ENCODE measurements at regions not wholly inside any gene's neighbourhood (a gene's known extent, or its start where the extent isn't known, plus 50 kb on each side); places are given as distances from the start of the nearest gene placed in this dataset.

DNA sequence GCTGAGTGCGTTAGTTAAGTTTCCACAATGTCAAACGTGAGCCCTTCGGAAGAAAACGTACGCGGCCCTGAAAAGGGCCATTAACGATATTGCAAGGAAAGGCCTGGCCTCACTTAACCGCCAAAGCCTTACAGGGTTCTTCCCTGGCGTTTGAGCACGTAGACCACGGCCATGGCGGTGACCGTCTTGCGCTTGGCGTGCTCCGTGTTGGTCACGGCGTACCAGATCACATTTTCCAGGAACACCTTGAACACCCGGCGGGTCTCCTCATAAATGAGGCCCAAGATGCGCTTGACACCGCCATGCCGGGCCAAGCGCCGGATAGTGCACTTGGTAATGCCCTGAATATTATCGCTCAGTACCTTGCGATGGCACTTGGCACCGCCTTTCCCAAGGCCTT, 118.4 kb upstream of the BTN3A2 start:
- Histone ChIP-seq H2BK120ac (ENCODE audit: low read depth, low read length) (no peak overlapping the region), H4K8ac (ENCODE audit: low read depth, low read length) (peak overlapping the region; percentile 43), H3K79me1 (ENCODE audit: low read depth, low read length) (peaks cover 2% of the 10 kb centered on the region), H2BK5ac (ENCODE audit: low read length) (no peak overlapping the region), H2BK12ac (ENCODE audit: low read length) (no peak overlapping the region), H2BK15ac (ENCODE audit: low read length) (peak overlapping the region; percentile 6), H3K27me3 (ENCODE audit: control insufficient read depth in 3 of 3, insufficient read depth in 3 of 3, low read depth in 1 of 3, low read length in 3 of 3) (no peaks in the 10 kb centered on the region), H3K23ac (ENCODE audit: low read depth, low read length, poor library complexity) (no peak overlapping the region), H3K4me2 (ENCODE audit: insufficient read depth, low read length, poor library complexity, severe bottlenecking) (no peak overlapping the region), H3K4me1 (ENCODE audit: control insufficient read depth in 2 of 2, insufficient read depth in 1 of 2, low read depth in 1 of 2, low read length in 2 of 2) (peaks cover 2 to 5% of the 10 kb centered on the region in 2 donors), H3K4ac (ENCODE audit: low read length) (no peak overlapping the region), H3K36me3 (replicated peaks in 1 of 2; ENCODE audit: control insufficient read depth in 2 of 2, insufficient read depth in 2 of 2, low read length in 2 of 2) (no peaks in the 10 kb centered on the region), H3K4me3 (ENCODE audit: low read length in 2 of 2) (no peak overlapping the region), H3K18ac (ENCODE audit: low read length) (no peak overlapping the region), H2AK5ac (ENCODE audit: low read depth, low read length) (peak overlapping the region; percentile 8), H3K9ac (ENCODE audit: low read depth, low read length, poor library complexity) (no peak overlapping the region), H3K14ac (ENCODE audit: low read length) (no peak overlapping the region), H4K91ac (ENCODE audit: low read depth, low read length, poor library complexity) (no peak overlapping the region), H2AFZ (ENCODE audit: low read length) (no peak overlapping the region), H3K27ac (replicated peaks; ENCODE audit: low read length) (no peak overlapping the region), H3K9me3 (replicated peaks in 1 of 2; ENCODE audit: control insufficient read depth in 2 of 2, insufficient read depth in 1 of 2, low read depth in 1 of 2, low read length in 2 of 2) (no peaks in the 10 kb centered on the region)
- no peak for DNase-seq (ENCODE audit: low spot score)
- WGBS, 2 donors (ENCODE audit: extremely low coverage in 2 of 2, insufficient read length in 2 of 2, insufficient replicate concordance in 1 of 2), result no CpG with 5 or more reads among the region's 28 CpGs

DNA sequence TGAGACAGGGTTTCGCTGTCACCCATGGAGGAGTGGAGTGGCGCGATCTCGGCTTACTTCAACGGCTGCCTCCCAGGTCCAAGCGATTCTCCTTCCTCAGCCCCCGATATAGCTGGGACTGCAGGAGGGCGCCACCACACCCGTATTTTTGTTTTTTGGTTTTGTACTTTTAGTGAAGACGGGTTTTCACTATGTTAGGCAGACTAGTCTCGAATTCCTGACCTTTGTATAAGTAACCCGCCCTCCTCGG, 115.4 kb upstream of the BTN3A2 start:
- no peak overlapping the region for H2BK15ac ChIP-seq (ENCODE audit: low read length)
- H3K18ac ChIP-seq (ENCODE audit: low read length), result peak overlapping the region; percentile 82
- H3K14ac ChIP-seq (ENCODE audit: low read length), result no peak overlapping the region
- H3K27me3 ChIP-seq (ENCODE audit: control insufficient read depth in 3 of 3, insufficient read depth in 3 of 3, low read depth in 1 of 3, low read length in 3 of 3), result no peaks in the 10 kb centered on the region
- peak overlapping the region; percentile 61 for H3K9ac ChIP-seq (ENCODE audit: low read depth, low read length, poor library complexity)
- no peak overlapping the region for H2BK5ac ChIP-seq (ENCODE audit: low read length)
- WGBS, 2 donors (ENCODE audit: extremely low coverage in 2 of 2, insufficient read length in 2 of 2, insufficient replicate concordance in 1 of 2), result no CpG with 5 or more reads among the region's 13 CpGs
- no peak overlapping the region for H4K91ac ChIP-seq (ENCODE audit: low read depth, low read length, poor library complexity)
- no peak overlapping the region for H3K4ac ChIP-seq (ENCODE audit: low read length)
- peak overlapping the region; percentile 69 for H2AFZ ChIP-seq (ENCODE audit: low read length)
- DNase-seq (ENCODE audit: low spot score), result no peak
- H3K4me1 ChIP-seq (ENCODE audit: control insufficient read depth in 2 of 2, insufficient read depth in 1 of 2, low read depth in 1 of 2, low read length in 2 of 2), result peaks cover 2 to 5% of the 10 kb centered on the region in 2 donors
- peak overlapping the region; percentile 83 to 87 for H3K4me3 ChIP-seq (ENCODE audit: low read length in 2 of 2)
- peak overlapping the region; percentile 84 for H3K4me2 ChIP-seq (ENCODE audit: insufficient read depth, low read length, poor library complexity, severe bottlenecking)
- no peak overlapping the region for H2AK5ac ChIP-seq (ENCODE audit: low read depth, low read length)
- no peak overlapping the region for H3K23ac ChIP-seq (ENCODE audit: low read depth, low read length, poor library complexity)
- H3K9me3 ChIP-seq (replicated peaks in 1 of 2; ENCODE audit: control insufficient read depth in 2 of 2, insufficient read depth in 1 of 2, low read depth in 1 of 2, low read length in 2 of 2), result no peaks in the 10 kb centered on the region
- H3K36me3 ChIP-seq (replicated peaks in 1 of 2; ENCODE audit: control insufficient read depth in 2 of 2, insufficient read depth in 2 of 2, low read length in 2 of 2), result no peaks in the 10 kb centered on the region
- no peak overlapping the region for H4K8ac ChIP-seq (ENCODE audit: low read depth, low read length)
- H2BK120ac ChIP-seq (ENCODE audit: low read depth, low read length), result no peak overlapping the region
- peak overlapping the region; percentile 65 for H2BK12ac ChIP-seq (ENCODE audit: low read length)
- peak overlapping the region; percentile 95 for H3K27ac ChIP-seq (replicated peaks; ENCODE audit: low read length)
- peaks cover 4% of the 10 kb centered on the region for H3K79me1 ChIP-seq (ENCODE audit: low read depth, low read length)

DNA sequence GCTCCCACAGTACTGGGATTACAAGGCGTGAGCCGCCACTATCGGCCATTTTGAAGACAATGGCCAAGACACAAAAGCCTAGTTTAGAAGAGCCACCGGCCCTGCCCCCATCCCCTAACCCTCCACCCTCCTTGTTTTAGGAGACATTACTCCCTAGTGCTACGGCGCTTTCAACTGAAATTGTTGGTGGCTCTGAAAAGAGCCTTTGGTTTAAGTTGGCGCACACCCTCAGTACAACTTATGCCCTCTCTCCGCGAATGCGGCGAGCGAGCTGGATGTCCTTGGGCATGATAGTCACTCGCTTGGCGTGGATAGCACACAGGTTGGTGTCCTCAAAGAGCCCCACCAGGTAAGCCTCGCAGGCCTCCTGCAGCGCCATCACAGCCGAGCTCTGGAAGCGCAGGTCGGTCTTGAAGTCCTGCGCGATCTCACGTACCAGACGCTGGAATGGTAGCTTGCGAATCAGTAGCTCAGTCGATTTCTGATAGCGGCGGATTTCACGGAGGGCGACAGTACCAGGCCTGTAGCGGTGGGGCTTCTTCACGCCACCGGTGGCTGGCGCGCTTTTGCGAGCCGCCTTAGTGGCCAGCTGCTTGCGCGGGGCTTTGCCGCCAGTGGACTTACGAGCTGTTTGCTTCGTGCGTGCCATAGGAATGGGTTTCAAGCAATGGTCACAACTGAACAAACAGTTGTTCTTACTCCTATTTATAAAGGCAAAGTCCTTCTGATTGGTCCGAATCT, 114.9 kb upstream of the BTN3A2 start:
- peak overlapping the region; percentile 66 for H4K8ac ChIP-seq (ENCODE audit: low read depth, low read length)
- H3K23ac ChIP-seq (ENCODE audit: low read depth, low read length, poor library complexity), result peak overlapping the region; percentile 100
- no peak overlapping the region for H2BK15ac ChIP-seq (ENCODE audit: low read length)
- H3K27ac ChIP-seq (replicated peaks; ENCODE audit: low read length), result peak overlapping the region; percentile 95
- no peak overlapping the region for H4K91ac ChIP-seq (ENCODE audit: low read depth, low read length, poor library complexity)
- WGBS, 2 donors (ENCODE audit: extremely low coverage in 2 of 2, insufficient read length in 2 of 2, insufficient replicate concordance in 1 of 2), result no CpG with 5 or more reads among the region's 43 CpGs
- H3K4me1 ChIP-seq (ENCODE audit: control insufficient read depth in 2 of 2, insufficient read depth in 1 of 2, low read depth in 1 of 2, low read length in 2 of 2), result peaks cover 2 to 5% of the 10 kb centered on the region in 2 donors
- peak; percentile 73 for DNase-seq (ENCODE audit: low spot score)
- H3K4ac ChIP-seq (ENCODE audit: low read length), result no peak overlapping the region
- H2BK120ac ChIP-seq (ENCODE audit: low read depth, low read length), result no peak overlapping the region
- no peak overlapping the region for H2BK12ac ChIP-seq (ENCODE audit: low read length)
- H3K4me3 ChIP-seq (ENCODE audit: low read length in 2 of 2), result peak overlapping the region; percentile 83 to 87
- no peaks in the 10 kb centered on the region for H3K9me3 ChIP-seq (replicated peaks in 1 of 2; ENCODE audit: control insufficient read depth in 2 of 2, insufficient read depth in 1 of 2, low read depth in 1 of 2, low read length in 2 of 2)
- H3K36me3 ChIP-seq (replicated peaks in 1 of 2; ENCODE audit: control insufficient read depth in 2 of 2, insufficient read depth in 2 of 2, low read length in 2 of 2), result no peaks in the 10 kb centered on the region
- peak overlapping the region; percentile 96 for H3K14ac ChIP-seq (ENCODE audit: low read length)
- peaks cover 4% of the 10 kb centered on the region for H3K79me1 ChIP-seq (ENCODE audit: low read depth, low read length)
- H2BK5ac ChIP-seq (ENCODE audit: low read length), result peak overlapping the region; percentile 98
- H3K4me2 ChIP-seq (ENCODE audit: insufficient read depth, low read length, poor library complexity, severe bottlenecking), result peak overlapping the region; percentile 84
- peak overlapping the region; percentile 97 for H3K18ac ChIP-seq (ENCODE audit: low read length)
- peak overlapping the region; percentile 69 for H2AFZ ChIP-seq (ENCODE audit: low read length)
- peak overlapping the region; percentile 98 for H3K9ac ChIP-seq (ENCODE audit: low read depth, low read length, poor library complexity)
- no peaks in the 10 kb centered on the region for H3K27me3 ChIP-seq (ENCODE audit: control insufficient read depth in 3 of 3, insufficient read depth in 3 of 3, low read depth in 1 of 3, low read length in 3 of 3)
- H2AK5ac ChIP-seq (ENCODE audit: low read depth, low read length), result peak overlapping the region; percentile 42

DNA sequence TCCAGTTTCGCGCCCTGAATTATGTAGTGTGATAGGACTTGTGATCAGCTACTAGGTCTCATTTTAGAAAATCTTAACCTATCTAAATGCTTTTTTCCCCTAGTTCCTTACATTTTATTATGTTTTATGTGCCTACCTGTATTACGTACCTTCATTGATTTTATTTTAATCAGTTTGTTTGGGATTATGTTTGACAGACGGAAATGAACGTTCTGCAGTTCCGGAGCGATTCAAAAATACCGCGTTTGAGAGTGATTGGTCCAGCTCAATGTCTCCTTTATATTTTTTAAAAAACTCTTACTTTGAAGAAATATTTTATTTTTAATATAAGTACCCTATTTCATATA, 114.3 kb upstream of the BTN3A2 start:
- H3K23ac ChIP-seq (ENCODE audit: low read depth, low read length, poor library complexity), result no peak overlapping the region
- H2BK5ac ChIP-seq (ENCODE audit: low read length), result no peak overlapping the region
- H3K9me3 ChIP-seq (replicated peaks in 1 of 2; ENCODE audit: control insufficient read depth in 2 of 2, insufficient read depth in 1 of 2, low read depth in 1 of 2, low read length in 2 of 2), result no peaks in the 10 kb centered on the region
- WGBS, 2 donors (ENCODE audit: extremely low coverage in 2 of 2, insufficient read length in 2 of 2, insufficient replicate concordance in 1 of 2), result no CpG with 5 or more reads among the region's 9 CpGs
- H3K4me3 ChIP-seq (ENCODE audit: low read length in 2 of 2), result peak overlapping the region; percentile 83 to 87
- H3K9ac ChIP-seq (ENCODE audit: low read depth, low read length, poor library complexity), result no peak overlapping the region
- no peak overlapping the region for H2BK12ac ChIP-seq (ENCODE audit: low read length)
- H3K14ac ChIP-seq (ENCODE audit: low read length), result no peak overlapping the region
- H4K8ac ChIP-seq (ENCODE audit: low read depth, low read length), result no peak overlapping the region
- H2BK120ac ChIP-seq (ENCODE audit: low read depth, low read length), result no peak overlapping the region
- no peak overlapping the region for H2AK5ac ChIP-seq (ENCODE audit: low read depth, low read length)
- H3K4me2 ChIP-seq (ENCODE audit: insufficient read depth, low read length, poor library complexity, severe bottlenecking), result peak overlapping the region; percentile 84
- H4K91ac ChIP-seq (ENCODE audit: low read depth, low read length, poor library complexity), result no peak overlapping the region
- H2AFZ ChIP-seq (ENCODE audit: low read length), result peak overlapping the region; percentile 69
- no peak overlapping the region for H2BK15ac ChIP-seq (ENCODE audit: low read length)
- H3K4ac ChIP-seq (ENCODE audit: low read length), result no peak overlapping the region
- H3K27me3 ChIP-seq (ENCODE audit: control insufficient read depth in 3 of 3, insufficient read depth in 3 of 3, low read depth in 1 of 3, low read length in 3 of 3), result no peaks in the 10 kb centered on the region
- peaks cover 2 to 5% of the 10 kb centered on the region in 2 donors for H3K4me1 ChIP-seq (ENCODE audit: control insufficient read depth in 2 of 2, insufficient read depth in 1 of 2, low read depth in 1 of 2, low read length in 2 of 2)
- no peak overlapping the region for H3K18ac ChIP-seq (ENCODE audit: low read length)
- H3K27ac ChIP-seq (replicated peaks; ENCODE audit: low read length), result peak overlapping the region; percentile 95
- no peak for DNase-seq (ENCODE audit: low spot score)
- no peaks in the 10 kb centered on the region for H3K36me3 ChIP-seq (replicated peaks in 1 of 2; ENCODE audit: control insufficient read depth in 2 of 2, insufficient read depth in 2 of 2, low read length in 2 of 2)
- H3K79me1 ChIP-seq (ENCODE audit: low read depth, low read length), result peaks cover 4% of the 10 kb centered on the region
